ENCODE measurements at regions not wholly inside any gene's neighbourhood (a gene's known extent, or its start where the extent isn't known, plus 50 kb on each side); places are given as distances from the start of the nearest gene placed in this dataset.

- CTCF ChIA-PET, result no interaction called here
- TF ChIP-seq, protein P1, sequence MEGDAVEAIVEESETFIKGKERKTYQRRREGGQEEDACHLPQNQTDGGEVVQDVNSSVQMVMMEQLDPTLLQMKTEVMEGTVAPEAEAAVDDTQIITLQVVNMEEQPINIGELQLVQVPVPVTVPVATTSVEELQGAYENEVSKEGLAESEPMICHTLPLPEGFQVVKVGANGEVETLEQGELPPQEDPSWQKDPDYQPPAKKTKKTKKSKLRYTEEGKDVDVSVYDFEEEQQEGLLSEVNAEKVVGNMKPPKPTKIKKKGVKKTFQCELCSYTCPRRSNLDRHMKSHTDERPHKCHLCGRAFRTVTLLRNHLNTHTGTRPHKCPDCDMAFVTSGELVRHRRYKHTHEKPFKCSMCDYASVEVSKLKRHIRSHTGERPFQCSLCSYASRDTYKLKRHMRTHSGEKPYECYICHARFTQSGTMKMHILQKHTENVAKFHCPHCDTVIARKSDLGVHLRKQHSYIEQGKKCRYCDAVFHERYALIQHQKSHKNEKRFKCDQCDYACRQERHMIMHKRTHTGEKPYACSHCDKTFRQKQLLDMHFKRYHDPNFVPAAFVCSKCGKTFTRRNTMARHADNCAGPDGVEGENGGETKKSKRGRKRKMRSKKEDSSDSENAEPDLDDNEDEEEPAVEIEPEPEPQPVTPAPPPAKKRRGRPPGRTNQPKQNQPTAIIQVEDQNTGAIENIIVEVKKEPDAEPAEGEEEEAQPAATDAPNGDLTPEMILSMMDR (IDR thresholded peaks at IDR 0.05; ENCODE audit: insufficient read depth, low read depth, low read length), result no peak
- no peak for DNase-seq (ENCODE audit: low read depth)
- Histone ChIP-seq H3K36me3 (ENCODE audit: control insufficient read depth, insufficient read depth, low read length) (no peaks in the 10 kb centered on the region), H3K4me3 (ENCODE audit: low read depth, low read length) (no peak overlapping the region), H3K27me3 (ENCODE audit: control insufficient read depth, insufficient read depth, low read length) (no peaks in the 10 kb centered on the region)
- POLR2A ChIA-PET, result no interaction called here
Measured at GRCh38 chr16:6496996-6497395, 835.6 kb upstream of the RBFOX1 start.

DNA sequence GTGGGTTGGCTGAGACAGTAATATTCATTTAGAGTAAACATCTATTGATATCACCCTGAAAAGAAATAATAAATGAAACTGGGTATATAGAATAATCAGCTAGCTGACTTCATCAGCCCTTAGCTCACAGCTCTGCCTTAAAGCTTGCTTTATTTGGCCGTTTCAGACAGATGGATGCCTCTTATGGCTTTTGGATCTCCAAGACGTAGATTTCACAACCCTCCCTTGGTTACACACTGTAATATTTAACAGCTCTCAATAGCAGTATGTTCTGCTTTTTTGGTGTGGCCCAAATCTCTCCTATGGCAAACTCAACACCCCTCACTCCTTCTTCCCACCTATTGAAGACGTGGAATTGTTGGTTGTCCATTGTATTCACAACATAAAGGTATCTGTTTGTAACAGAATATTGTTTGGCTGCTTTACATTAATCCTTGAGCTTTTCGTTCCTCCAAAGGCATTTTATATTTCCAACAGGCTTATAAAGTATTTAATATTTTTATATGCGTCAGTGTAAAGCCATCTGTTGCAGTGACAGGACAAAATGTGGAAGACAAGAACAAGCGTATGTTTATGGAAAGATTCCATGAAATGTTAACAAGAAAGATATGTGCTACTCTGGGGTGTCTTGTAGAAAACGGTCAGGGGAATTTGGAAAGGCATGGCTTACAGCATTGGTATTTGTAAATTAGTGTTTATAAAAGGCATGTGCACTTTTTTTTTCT is 837.0 kb upstream of the RBFOX1 start:
- Histone ChIP-seq H3K27me3 (ENCODE audit: control insufficient read depth, insufficient read depth, low read length) (no peaks in the 10 kb centered on the region), H3K36me3 (ENCODE audit: control insufficient read depth, insufficient read depth, low read length) (no peaks in the 10 kb centered on the region), H3K4me3 (ENCODE audit: low read depth, low read length) (no peak overlapping the region)
- CTCF ChIA-PET, result no interaction called here
- POLR2A ChIA-PET, result no interaction called here
- TF ChIP-seq, protein P1 (IDR thresholded peaks at IDR 0.05; ENCODE audit: insufficient read depth, low read depth, low read length), result no peak
- no peak for DNase-seq (ENCODE audit: low read depth)

GRCh38 chr16:6494716-6495115 is 837.9 kb upstream of the RBFOX1 start:
- TF ChIP-seq, protein P1 (IDR thresholded peaks at IDR 0.05; ENCODE audit: insufficient read depth, low read depth, low read length), result no peak
- H3K27me3 ChIP-seq (ENCODE audit: control insufficient read depth, insufficient read depth, low read length), result no peaks in the 10 kb centered on the region
- no peak for DNase-seq (ENCODE audit: low read depth)
- POLR2A ChIA-PET, result no interaction called here
- CTCF ChIA-PET, result no interaction called here
- no peak overlapping the region for H3K4me3 ChIP-seq (ENCODE audit: low read depth, low read length)
- H3K36me3 ChIP-seq (ENCODE audit: control insufficient read depth, insufficient read depth, low read length), result no peaks in the 10 kb centered on the region

DNA sequence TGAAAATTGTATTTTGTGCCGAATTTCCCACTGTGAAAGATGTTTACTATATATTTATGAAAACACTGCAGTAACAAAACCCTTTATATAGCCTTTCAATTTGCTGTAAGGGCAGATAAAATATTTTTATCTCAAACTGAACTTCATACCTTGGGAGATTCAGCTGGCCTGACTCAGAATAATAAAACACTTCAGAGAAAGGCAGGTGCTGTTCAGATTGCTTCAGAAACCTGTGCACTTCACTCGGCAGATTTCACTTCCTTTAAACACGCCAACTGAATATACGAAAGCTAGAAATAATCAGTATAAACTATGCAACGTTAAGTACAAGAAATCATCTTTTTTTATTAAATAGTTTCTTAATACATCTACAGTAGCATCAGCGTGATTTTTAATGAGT is 839.1 kb upstream of the RBFOX1 start:
- CTCF ChIA-PET, result no interaction called here
- no peak for DNase-seq (ENCODE audit: low read depth)
- no peak overlapping the region for H3K4me3 ChIP-seq (ENCODE audit: low read depth, low read length)
- no peaks in the 10 kb centered on the region for H3K36me3 ChIP-seq (ENCODE audit: control insufficient read depth, insufficient read depth, low read length)
- TF ChIP-seq, protein P1 (IDR thresholded peaks at IDR 0.05; ENCODE audit: insufficient read depth, low read depth, low read length), result no peak
- POLR2A ChIA-PET, result no interaction called here
- H3K27me3 ChIP-seq (ENCODE audit: control insufficient read depth, insufficient read depth, low read length), result no peaks in the 10 kb centered on the region

DNA sequence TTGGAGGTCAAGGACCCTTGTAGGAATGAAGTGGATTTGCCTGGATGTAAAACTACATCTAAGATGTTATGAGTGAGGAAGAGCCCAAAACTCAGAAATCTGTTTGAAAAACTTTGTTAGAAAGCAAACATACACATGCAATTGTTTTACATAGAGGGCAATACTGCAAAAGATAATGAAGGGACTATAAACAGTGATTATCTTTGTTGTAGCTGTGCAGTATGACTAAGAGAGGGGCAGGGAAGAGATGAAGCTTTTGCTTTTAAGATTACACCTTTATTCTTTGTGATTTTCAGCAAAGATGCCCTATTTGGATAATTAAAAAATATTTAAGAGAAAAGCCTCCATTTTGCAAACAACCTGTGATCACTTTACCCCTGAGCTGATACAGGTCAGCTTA is 839.9 kb upstream of the RBFOX1 start:
- CTCF ChIA-PET, result no interaction called here
- Histone ChIP-seq H3K27me3 (ENCODE audit: control insufficient read depth, insufficient read depth, low read length) (no peaks in the 10 kb centered on the region), H3K4me3 (ENCODE audit: low read depth, low read length) (no peak overlapping the region), H3K36me3 (ENCODE audit: control insufficient read depth, insufficient read depth, low read length) (no peaks in the 10 kb centered on the region)
- TF ChIP-seq, protein P1 (IDR thresholded peaks at IDR 0.05; ENCODE audit: insufficient read depth, low read depth, low read length), result no peak
- DNase-seq (ENCODE audit: low read depth), result no peak
- POLR2A ChIA-PET, result no interaction called here
